GM21390 (cell line): ENCODE measurements at regions not wholly inside any gene's neighbourhood (a gene's known extent, or its start where the extent isn't known, plus 50 kb on each side); places are given as distances from the start of the nearest gene placed in this dataset.
A peak's percentile ranks its signal among the peaks of the same experiment; 100 is the strongest.

Experiments
- ATAC-seq: cut with Tn5 transposase; IDR thresholded peaks from one replicate; pipeline ENCODE4 v1.9.1; 2021; ENCODE audit not compliant: unreplicated experiment

GRCh38 chr11:128116447-128116846 lies 470.9 kb downstream of the ETS1 start:
- no peak for ATAC-seq

DNA sequence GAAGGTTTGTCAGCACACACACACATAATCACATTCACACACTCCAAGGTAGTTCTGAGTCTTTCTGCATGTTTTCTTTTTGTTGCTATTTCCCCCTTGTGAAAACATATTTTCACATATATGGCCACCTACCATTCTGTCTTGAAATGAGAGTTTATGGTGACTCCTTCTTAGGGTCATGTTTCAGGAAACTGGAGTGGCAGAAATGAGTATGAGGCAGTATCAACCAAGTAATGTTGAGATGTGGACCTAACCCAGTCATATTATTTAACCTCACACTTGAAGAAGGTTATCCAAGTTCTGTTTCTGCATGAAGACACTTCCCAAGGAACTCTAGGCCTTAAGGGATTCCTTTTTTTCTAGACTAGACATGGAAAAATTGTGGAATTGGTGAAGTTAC lies 481.4 kb downstream of the ETS1 start:
- ATAC-seq, result no peak

GRCh38 chr11:128105511-128105910 lies 481.8 kb downstream of the ETS1 start:
- ATAC-seq, result no peak

DNA sequence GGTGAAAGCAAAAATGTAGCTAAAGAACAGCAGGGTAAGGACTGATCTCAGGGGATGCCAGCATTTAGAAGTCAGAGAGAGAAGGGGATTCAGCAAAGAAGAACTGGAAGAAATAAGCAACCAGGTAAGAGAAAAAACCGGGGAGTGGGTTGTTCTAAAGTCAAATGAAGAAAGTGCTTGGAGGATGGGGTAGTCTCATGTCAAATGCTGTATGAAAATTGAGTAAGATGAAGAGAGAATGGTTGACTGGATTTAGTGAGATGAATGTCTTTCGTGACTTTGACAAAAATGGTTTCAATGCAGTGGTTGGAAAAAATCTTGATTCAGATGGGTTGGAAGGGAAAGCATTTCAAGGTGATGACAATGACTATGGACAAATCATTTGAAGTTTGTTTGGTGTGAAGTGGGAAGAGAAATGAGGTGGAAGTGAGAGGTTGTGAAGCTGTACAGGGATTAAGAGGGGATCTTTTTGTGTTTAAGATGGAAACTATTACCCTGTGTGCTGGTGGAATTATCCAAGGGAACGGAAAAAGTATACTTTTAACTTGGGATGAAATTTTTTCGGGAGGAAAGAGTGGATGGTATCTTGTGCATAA lies 484.0 kb downstream of the ETS1 start:
- ATAC-seq, result no peak

DNA sequence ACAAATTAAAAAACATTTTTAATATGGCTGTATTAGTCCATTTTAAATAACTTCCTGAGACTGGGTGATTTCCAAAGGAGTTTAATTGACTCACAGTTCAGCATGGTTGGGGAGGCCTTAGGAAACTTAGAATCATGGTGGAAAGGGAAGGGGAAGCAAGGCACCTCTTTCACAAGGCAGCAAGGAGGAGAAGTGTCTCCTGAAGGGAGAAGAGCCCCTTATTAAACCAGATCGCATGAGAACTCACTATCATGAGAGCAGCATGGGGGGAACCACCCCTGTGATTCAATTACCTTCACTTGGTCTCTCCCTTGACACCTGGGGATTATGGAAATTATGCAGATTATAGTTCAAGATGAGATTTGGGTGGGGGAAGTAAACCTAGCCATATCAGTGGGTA lies 488.6 kb downstream of the ETS1 start:
- ATAC-seq, result no peak

DNA sequence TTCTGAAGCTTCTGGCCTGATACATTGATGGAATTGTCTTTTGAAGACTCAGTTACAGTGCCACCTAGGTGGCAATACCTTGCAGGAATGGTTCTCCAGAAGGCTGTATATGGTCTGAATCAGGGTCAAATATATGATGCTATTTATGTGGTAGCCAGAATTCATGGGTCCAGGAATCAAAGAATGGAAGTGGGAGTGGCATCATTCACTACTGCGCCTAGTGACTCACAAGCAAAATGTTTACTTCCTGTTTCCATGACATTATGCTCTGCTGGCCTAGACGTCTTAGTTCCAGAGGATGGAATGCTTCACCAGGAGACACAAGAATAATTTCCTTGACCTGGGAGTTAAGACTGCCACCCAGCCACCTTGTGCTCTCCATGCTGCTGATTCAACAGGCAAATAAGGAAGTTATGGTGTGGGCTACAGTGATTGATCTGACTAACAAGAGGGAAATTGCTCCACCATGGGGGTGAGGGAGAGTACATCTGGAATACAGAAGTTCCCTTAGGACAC lies 491.8 kb downstream of the ETS1 start:
- ATAC-seq, result no peak

DNA sequence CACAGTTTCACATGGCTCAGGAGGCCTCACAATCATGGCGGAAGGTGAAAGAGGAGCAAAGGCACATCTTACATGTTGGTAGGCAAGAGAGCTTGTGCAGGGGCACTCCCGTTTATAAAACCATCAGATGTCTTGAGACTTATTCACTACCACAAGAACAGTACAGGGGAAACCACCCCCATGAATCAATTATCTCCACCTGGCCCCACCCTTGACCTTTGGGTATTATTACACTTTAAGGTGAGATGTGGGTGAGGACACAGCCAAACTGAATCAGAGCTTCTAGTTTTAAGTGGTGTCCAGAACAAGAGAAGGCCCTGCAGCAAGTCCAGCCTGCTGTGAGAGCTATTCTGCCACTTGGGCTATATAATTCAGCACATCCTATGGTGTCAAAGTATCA lies 493.7 kb downstream of the ETS1 start:
- no peak for ATAC-seq

- no peak for ATAC-seq
Observed at GRCh38 chr11:128089962-128090361, 497.4 kb downstream of the ETS1 start.

- no peak for ATAC-seq
Observed at GRCh38 chr11:128086794-128087193, 500.6 kb downstream of the ETS1 start.

DNA sequence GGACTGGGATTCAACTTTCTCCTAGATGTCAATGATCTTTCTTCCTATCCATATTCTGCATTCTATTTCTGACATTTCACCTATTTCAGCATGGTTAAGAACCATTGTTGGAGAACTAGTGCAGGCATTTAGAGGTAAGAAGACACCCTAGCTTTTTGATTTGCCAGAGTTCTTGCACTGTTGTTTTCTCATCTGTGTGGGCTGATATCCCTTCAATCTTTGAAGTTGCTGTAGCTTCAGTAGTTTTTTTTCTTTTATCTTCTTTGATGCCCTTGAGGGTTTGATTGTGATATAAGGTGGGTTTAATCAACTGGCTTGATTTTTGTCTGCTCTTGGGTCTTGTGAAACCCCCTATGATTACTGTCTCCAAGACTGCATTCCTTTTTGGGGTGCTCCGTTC lies 502.1 kb downstream of the ETS1 start:
- no peak for ATAC-seq

GRCh38 chr11:128082574-128082973 lies 504.8 kb downstream of the ETS1 start:
- ATAC-seq, result no peak

GRCh38 chr11:128069665-128070064 lies 517.7 kb downstream of the ETS1 start:
- ATAC-seq, result no peak

GRCh38 chr11:128067780-128068179 lies 519.6 kb downstream of the ETS1 start:
- no peak for ATAC-seq

DNA sequence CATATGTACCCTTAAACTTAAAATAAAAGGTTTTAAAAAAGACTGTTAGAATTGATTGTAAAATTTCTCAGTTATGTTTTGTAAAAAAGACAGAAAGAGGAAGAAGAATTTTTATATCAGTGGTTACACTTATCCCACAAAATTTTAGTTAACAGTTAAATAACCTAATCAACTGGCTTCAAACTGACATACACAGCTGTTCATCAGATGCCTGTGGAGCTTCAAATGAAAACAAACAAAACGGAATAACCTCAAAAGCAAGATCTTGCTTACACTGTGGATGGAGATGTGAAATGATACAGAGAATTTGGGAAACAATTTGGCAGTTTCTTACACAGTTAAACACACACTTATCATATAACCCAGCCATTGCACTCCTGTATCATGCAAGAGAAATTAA lies 521.0 kb downstream of the ETS1 start:
- ATAC-seq, result no peak

DNA sequence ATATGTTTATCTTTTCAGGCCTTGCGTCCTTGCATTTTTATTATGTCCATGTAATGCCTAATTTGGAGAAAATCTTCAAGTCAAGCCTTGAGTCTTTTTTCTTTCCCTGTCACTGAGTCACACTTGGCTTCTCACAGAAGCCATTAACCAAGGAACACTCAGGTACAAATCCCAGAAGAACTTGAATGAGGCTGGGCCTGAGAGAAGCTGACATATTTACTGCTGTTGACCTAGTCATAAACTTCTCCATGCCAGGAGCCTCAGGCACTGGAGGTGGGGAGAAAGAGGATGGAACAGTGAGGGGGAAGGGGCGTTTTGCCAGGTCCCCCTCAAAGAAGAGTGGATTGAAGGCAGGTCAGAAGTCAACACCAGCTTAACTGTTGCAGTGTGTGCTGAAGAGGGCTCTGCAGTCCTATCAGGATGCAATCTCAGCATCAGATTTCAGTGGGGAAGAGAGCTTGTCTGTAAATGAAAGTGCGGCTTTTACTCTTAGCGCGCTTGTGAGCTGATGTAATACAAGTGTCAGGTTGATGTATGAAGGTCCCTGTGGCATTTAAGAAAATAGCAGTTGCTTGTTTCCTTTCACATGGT lies 526.0 kb downstream of the ETS1 start:
- ATAC-seq, result no peak

- ATAC-seq, result no peak
Observed at GRCh38 chr11:128058580-128059208, 528.7 kb downstream of the ETS1 start.

DNA sequence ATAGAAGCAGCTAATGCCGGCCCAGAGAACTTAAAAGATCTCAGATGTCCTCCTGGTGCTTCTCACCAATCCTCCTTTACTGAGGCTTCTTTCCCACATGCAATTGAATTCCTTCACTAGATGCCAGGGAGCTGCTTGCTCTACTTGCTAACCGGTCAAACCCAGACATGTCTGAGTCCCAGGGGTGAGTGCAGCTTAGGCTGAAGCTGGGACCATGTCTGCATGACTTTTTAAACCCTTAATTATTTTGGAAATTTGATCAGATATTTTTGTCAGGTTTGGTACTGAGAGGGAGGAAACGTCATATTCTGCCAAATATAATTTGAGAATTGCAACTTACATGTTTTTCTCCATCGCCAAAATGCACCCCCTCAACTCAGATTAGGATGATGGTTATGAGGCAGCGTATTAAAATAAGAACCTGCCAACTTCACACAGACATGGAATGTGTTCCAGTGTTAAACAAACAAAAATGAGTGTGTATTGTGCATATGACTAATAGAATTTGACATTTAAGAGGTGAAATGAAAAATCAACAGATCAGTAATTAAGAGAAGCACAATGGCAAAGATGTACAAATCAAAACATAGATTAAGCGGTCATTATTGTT lies 529.5 kb downstream of the ETS1 start:
- ATAC-seq, result no peak

DNA sequence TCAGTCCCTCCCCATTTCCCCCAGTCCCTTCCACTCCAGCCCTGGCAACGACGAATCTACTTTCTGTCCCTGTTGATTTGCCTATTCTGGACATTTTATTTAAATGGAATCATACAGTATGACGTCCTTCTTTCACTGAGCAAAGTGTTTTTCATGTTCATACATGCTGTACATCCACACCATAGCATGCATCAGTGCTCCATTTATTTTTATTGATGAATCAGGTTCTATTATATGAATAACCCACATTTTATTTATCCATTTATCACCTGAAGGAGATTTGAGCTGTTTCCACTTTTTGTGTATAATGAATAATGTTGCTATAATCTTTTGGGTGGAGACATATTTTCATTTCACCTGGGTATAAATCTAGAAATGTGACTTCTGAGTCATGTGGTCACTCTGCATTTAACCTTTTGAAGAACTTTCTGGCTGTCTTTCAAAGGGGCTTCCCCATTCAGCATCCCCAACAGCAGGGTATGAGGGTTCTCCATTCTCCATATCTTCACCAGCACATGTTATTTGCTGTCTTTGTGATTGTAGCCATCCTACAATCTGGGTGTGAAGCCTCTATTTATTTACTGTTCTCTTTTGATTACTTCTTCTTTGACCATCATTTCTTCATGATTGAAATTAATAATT lies 531.7 kb downstream of the ETS1 start:
- no peak for ATAC-seq

DNA sequence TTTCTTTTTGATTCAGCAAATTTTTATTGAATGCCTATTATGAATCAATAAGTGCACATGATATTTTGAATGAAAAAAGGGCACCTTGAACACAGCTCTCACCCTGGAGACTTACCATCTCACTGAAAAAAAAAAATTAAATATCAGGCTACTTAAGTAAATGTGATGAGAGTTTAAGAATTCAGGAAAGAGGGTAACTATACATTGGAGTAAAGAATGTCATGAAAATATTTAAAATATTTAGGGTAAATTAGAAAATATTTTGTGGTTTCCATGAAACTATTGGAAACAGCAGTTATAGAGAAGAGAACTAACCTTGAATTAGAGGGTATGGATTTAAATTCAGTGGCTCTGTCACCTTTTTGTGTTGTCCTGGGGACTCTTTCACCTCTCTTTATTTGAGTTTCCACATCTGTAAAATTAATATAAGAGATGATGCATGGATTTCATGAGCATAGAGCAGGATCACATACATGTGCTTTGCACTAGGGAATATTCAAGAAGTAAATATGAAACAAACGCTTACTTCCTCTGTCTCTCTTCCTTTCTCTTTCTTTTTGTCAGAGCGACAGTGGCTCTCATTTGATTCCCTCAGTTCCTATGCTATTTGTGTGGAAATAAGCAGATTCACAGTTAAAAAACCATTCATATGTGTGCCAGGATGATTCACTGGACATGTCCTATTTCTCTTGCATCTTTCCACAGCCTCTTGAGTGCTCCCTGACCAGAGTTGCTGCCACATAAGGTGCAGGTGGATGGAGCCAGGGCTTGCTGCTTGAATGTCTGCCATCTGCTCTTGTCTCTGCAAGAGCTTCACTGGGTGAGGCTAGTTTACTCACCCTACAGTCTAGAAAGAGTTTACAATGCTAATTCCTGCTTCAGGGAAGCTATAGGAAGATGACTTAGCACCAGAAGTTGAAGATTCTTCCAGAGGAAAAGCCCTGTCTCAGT lies 533.1 kb downstream of the ETS1 start:
- ATAC-seq, result peak; percentile 74

DNA sequence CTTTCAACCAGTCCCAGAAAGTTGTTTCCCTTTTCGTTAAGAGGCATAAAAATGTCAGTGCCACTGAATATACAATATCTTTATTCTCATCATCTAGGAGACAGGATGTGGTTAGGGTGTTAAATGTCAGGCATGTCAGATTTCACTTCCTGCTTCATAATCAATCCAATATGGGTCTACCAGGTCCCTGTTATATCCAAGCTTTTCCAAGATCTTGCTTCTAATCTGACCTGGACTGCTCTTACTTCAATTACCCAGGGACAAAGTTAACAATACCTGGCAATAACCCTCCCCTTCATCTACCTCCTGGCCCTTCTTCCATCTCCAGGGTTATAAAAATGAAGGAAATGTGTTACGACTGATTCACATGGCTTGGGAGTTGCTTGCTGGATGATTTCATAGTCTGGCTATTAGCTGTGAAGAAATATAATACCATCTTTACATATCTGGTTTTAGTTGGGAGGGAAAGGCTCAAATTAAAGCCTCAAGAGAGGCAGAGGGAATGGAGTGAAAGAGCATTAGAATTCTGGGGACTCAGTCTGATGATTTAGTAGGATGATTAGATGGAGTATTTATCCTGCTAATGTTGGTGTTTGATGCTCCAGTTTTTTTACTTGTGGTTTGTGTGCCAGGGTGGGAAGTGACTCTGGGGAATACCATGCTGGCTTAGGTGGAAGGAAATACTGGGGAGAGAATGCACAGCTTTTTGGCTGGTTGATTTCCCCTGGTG lies 534.3 kb downstream of the ETS1 start:
- no peak for ATAC-seq
